Psoas muscle (tissue), 7 donors: ENCODE measurements at regions not wholly inside any gene's neighbourhood (a gene's known extent, or its start where the extent isn't known, plus 50 kb on each side); places are given as distances from the start of the nearest gene placed in this dataset.

Experiments
- ATAC-seq, 4 donors: fragments of 200-7000 bp; cut with Tn5 transposase; one replicate each; pipeline ENCODE4 v1.9.1; 2020; ENCODE audit warnings: moderate library complexity in 3 of 4, mild to moderate bottlenecking in 2 of 4
- DNase-seq, 2 donors: peaks; one replicate each; pipeline ENCODE4 v3.0.0-alpha.2; 2020
- H3K27ac ChIP-seq: fragments of 200-600 bp; one replicate; pipeline ENCODE4 v1.8.0; 2022
- H3K27me3 ChIP-seq, 3 donors: fragments of 200-600 bp in 1 of 3; one replicate each; pipeline versions ENCODE4 v1.6.1 to v1.8.0; 2013 to 2022; ENCODE audit warnings: low read length in 2 of 3, mild to moderate bottlenecking in 2 of 3, moderate library complexity in 1 of 3; ENCODE audit not compliant: insufficient read depth in 3 of 3
- H3K36me3 ChIP-seq, 2 donors: fragments of 200-600 bp in 1 of 2; one replicate each; pipeline versions ENCODE4 v1.6.1 to v1.8.0; 2013 to 2022; ENCODE audit warnings: low read depth in 1 of 2, mild to moderate bottlenecking in 1 of 2, moderate library complexity in 1 of 2; ENCODE audit not compliant: insufficient read depth in 1 of 2
- H3K4me1 ChIP-seq: fragments of 200-600 bp; one replicate; pipeline ENCODE4 v1.8.0; 2022
- H3K4me3 ChIP-seq: fragments of 200-600 bp; one replicate; pipeline ENCODE4 v1.8.0; 2022; ENCODE audit warnings: mild to moderate bottlenecking
- H3K9me3 ChIP-seq: fragments of 200-600 bp; one replicate; pipeline ENCODE4 v1.8.0; 2022
- WGBS, 3 donors: extraction: QIAGEN DNeasy Blood & Tissue Kit; methylation state at CpG; one replicate each; pipeline versions ENCODE4 v1.1.6 to v1.1.7; 2013; 5-methylcytosine and 5-hydroxymethylcytosine counted together
- intact Hi-C, 2 donors: fragments of 100-400 bp; cut with DNase I; formaldehyde crosslinking; loops; one replicate each; pipeline versions ENCODE4 v1.11.0 to v1.14.2; 2022
- TF ChIP-seq, protein P1 (sequence below): fragments of 200-600 bp; IDR thresholded peaks from one replicate; pipeline ENCODE4 v1.8.0; 2022; ENCODE audit warnings: antibody characterized with exemption
- donor health status: healthy with polysubstance abuse.
- donor health status: DM: no; HTN: no; CAD: no; lungs with moderate emphysema.
- donor health status: Bipolar disorder and iron deficiency.
- donor health status: healthy.
- donor health status: DM: yes; HTN: yes; CAD: no.
- donor health status: DM: no; HTN: no; CAD: no.
- donor health status: DM: yes; HTN: yes; CAD: no.

DNA sequence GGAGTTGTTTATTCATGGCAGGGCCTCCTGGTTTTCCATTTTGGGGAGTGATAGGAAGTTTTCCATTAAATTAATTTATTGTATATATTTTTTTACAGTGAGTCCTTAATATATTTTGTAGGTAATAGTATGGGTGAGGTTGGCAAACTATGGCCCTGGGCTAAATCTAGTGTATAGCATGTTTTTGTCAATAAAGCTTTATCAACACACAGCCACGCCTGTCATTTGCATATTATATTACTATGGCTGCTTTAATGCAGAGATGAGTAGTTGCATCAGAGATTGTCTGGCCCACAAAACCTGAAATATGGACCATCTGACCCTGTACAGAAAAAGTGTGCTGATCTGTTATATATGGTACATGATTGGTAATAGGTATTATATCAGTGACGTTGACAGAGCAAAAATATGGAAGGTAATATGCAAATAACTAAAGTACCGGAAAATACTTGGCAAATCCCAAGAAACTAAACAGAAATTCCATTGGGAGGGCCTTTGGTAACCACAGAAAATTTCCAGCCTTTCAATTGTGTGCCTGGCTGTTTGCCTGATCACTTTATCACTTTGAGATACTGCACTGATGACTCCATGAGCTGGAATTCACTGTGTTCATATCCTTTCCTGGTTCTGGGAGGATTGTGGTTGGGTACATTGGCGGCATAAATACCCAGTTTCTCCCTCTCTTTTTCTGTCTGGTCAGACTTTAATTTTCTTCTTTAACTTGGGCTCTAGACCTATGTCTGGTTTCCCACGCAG, 61.7 kb upstream of the RFLNA start:
- Histone ChIP-seq H3K4me3 (no peak overlapping the region), H3K36me3 (no peaks in the 10 kb centered on the region), H3K9me3 (no peaks in the 10 kb centered on the region), H3K4me1 (peaks cover 7% of the 10 kb centered on the region), H3K27ac (no peak overlapping the region), H3K27me3 (no peaks in the 10 kb centered on the region)
- intact Hi-C loops, result loop anchor here in 1 of 2 donors (5.0 kb wide), 1 partner anchor 54 kb away; no protein-coding TSS in a partner anchor
- ATAC-seq, result no peak
- no peak for DNase-seq
- TF ChIP-seq, protein P1, sequence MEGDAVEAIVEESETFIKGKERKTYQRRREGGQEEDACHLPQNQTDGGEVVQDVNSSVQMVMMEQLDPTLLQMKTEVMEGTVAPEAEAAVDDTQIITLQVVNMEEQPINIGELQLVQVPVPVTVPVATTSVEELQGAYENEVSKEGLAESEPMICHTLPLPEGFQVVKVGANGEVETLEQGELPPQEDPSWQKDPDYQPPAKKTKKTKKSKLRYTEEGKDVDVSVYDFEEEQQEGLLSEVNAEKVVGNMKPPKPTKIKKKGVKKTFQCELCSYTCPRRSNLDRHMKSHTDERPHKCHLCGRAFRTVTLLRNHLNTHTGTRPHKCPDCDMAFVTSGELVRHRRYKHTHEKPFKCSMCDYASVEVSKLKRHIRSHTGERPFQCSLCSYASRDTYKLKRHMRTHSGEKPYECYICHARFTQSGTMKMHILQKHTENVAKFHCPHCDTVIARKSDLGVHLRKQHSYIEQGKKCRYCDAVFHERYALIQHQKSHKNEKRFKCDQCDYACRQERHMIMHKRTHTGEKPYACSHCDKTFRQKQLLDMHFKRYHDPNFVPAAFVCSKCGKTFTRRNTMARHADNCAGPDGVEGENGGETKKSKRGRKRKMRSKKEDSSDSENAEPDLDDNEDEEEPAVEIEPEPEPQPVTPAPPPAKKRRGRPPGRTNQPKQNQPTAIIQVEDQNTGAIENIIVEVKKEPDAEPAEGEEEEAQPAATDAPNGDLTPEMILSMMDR, result no peak
- WGBS, 3 donors, result 95 to 96% (median 96%) methylated on average over 5 of the region's 5 CpGs

DNA sequence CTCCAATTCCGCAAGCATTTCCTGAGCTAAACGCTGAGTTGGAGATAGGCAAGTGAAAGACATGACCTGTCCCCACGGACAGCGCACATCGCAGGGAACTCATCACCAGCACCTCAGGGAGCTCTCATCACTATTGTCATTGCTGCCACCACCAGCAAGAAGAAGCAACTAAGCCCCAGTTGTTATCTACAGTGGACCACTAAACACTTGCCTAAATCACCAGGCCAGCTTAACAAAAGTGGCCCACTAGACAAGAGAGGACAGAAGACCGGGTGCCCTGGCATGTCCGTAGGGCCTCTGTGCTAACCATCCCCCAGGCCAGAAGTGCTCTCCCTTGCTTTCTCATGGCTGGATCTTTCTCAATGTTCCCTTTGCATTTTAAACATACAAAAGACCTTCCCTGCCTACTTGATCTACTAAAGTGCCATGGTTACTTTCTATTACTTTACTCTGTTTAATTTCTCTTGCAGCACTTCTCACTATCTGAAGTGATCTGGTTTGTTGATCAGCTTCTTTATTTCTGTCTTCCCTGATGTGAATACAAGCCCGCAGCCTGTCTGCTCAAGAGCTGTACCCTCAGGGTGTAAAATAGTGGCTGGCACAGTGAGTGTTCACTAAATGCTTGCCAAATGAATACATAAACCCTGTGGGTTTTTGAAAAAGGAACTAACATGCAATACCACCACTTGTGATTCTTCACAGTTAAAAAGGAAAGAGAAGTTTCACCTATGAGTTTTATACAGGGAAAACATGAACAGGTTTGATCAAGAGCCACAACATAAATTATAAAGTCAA, 60.9 kb upstream of the RFLNA start:
- no peak for DNase-seq
- 86 to 95% (median 94%) methylated on average over 8 of the region's 8 CpGs for WGBS, 3 donors
- intact Hi-C loops, result loop anchor here in 1 of 2 donors (5.0 kb wide), 1 partner anchor 53 kb away; no protein-coding TSS in a partner anchor
- Histone ChIP-seq H3K27me3 (no peaks in the 10 kb centered on the region), H3K36me3 (no peaks in the 10 kb centered on the region), H3K9me3 (no peaks in the 10 kb centered on the region), H3K4me1 (peaks cover 7% of the 10 kb centered on the region), H3K27ac (no peak overlapping the region), H3K4me3 (no peak overlapping the region)
- ATAC-seq, result no peak
- TF ChIP-seq, protein P1, result no peak

DNA sequence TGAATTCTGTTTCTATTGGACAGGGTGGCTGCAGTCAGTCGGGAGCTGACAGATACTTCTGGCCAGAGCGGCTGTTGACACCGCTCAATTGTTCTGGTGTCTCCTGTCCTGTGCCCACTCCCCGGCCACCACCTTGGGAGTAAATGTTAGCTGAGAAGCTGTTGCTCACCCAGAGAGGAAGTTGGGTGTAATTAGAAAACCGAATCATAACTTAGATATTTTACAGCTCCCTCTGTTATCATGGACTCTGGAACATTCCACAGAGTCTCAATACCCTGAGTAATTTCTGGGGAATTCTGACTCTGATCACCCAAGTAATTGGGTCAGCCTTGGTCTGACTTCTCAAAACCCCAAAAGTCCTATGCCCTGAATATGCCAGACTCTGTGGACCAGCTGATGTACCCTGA, 58.3 kb upstream of the RFLNA start:
- H3K4me3 ChIP-seq, result no peak overlapping the region
- 84 to 89% (median 86%) methylated on average over 5 of the region's 5 CpGs for WGBS, 3 donors
- no peaks in the 10 kb centered on the region for H3K36me3 ChIP-seq
- TF ChIP-seq, protein P1, result no peak
- no peak for ATAC-seq
- DNase-seq, result no peak
- no peaks in the 10 kb centered on the region for H3K27me3 ChIP-seq
- no peak overlapping the region for H3K27ac ChIP-seq
- no peaks in the 10 kb centered on the region for H3K9me3 ChIP-seq
- peaks cover 6% of the 10 kb centered on the region for H3K4me1 ChIP-seq
- intact Hi-C loops, result no loop called here

DNA sequence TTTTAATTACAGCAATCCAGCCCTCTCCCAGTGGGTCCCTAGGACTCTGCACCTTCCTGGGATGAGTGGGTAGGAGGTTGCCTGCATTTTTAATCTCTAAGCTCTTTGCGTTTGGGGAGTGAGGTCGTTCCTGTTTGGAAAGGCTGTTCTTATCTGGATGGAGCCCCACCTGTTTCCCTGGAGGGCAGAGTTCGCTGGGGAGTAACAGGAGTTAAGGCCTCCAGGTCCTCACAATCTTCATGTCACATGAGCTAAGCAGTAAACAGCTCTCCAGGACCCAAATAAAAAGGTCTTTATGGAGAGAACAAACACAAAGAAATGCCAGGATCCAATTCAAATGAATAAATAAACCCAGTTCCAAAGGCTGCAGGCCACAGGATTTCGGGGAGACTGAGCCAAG, 56.0 kb upstream of the RFLNA start:
- intact Hi-C loops, result no loop called here
- TF ChIP-seq, protein P1, result no peak
- Histone ChIP-seq H3K27ac (no peak overlapping the region), H3K36me3 (no peaks in the 10 kb centered on the region), H3K4me1 (no peaks in the 10 kb centered on the region), H3K9me3 (no peaks in the 10 kb centered on the region), H3K27me3 (no peaks in the 10 kb centered on the region), H3K4me3 (no peak overlapping the region)
- no peak for DNase-seq
- 67 to 68% (median 67%) methylated on average over 4 of the region's 4 CpGs for WGBS, 3 donors
- ATAC-seq, result no peak
